OCI-LY1 (cell line): ENCODE measurements at regions not wholly inside any gene's neighbourhood (a gene's known extent, or its start where the extent isn't known, plus 50 kb on each side); places are given as distances from the start of the nearest gene placed in this dataset.

Experiments
- H2AFZ ChIP-seq: fragments of 200-600 bp; sonication (generic), shearing (Covaris generic); 2 replicates; pipeline ENCODE4 v1.6.0; 2014; ENCODE audit warnings: antibody characterized with exemption, mild to moderate bottlenecking, low read length
- H3F3A ChIP-seq: fragments of 200-600 bp; sonication (generic), shearing (Covaris generic); 2 replicates; pipeline ENCODE4 v1.6.0; 2014; ENCODE audit warnings: mild to moderate bottlenecking, antibody characterized with exemption, low read length, moderate library complexity; ENCODE audit not compliant: insufficient read depth
- H3K27ac ChIP-seq: fragments of 200-600 bp; sonication (generic); 2 replicates; pipeline ENCODE4 v1.5.1; 2014; ENCODE audit warnings: low read length, mixed run types, mild to moderate bottlenecking, low read depth; ENCODE audit not compliant: poor library complexity, severe bottlenecking
- H3K27me3 ChIP-seq: fragments of 200-600 bp; sonication (generic); 2 replicates; pipeline ENCODE4 v1.6.0; 2014; ENCODE audit warnings: antibody characterized with exemption, mild to moderate bottlenecking, low read length, moderate library complexity; ENCODE audit not compliant: insufficient read depth
- H3K36me3 ChIP-seq: fragments of 200-600 bp; sonication (generic); 2 replicates; pipeline ENCODE4 v1.6.1; 2014; ENCODE audit warnings: mild to moderate bottlenecking, antibody characterized with exemption, low read length, moderate library complexity, mixed read lengths; ENCODE audit not compliant: insufficient read depth
- H3K4me1 ChIP-seq: fragments of 200-600 bp; sonication (generic); 2 replicates; pipeline ENCODE4 v1.5.1; 2014; ENCODE audit warnings: mild to moderate bottlenecking, low read length, moderate library complexity; ENCODE audit not compliant: insufficient read depth, severe bottlenecking
- H3K4me2 ChIP-seq: fragments of 200-600 bp; sonication (generic), shearing (Covaris generic); 2 replicates; pipeline ENCODE4 v1.6.1; 2014; ENCODE audit warnings: low read length
- H3K4me3 ChIP-seq: fragments of 200-600 bp; sonication (generic); 2 replicates; pipeline ENCODE4 v1.5.1; 2014; ENCODE audit warnings: low read length, low read depth, mild to moderate bottlenecking, mixed read lengths; ENCODE audit not compliant: poor library complexity, severe bottlenecking
- H3K79me2 ChIP-seq: fragments of 200-600 bp; shearing (Covaris generic); 2 replicates; pipeline ENCODE4 v1.6.1; 2016; ENCODE audit warnings: mixed run types, low read length, mixed read lengths; ENCODE audit not compliant: insufficient read depth
- H3K9ac ChIP-seq: fragments of 200-600 bp; sonication (generic), shearing (Covaris generic); 2 replicates; pipeline ENCODE4 v1.6.1; 2014; ENCODE audit warnings: mild to moderate bottlenecking, low read length, mixed read lengths
- H3K9me2 ChIP-seq: fragments of 200-600 bp; sonication (generic), shearing (Covaris generic); 2 replicates; pipeline ENCODE4 v1.6.1; 2014; ENCODE audit warnings: low read depth, mild to moderate bottlenecking, low read length, mixed read lengths
- H3K9me3 ChIP-seq: fragments of 200-600 bp; shearing (Covaris generic); 2 replicates; pipeline ENCODE4 v1.6.1; 2014; ENCODE audit warnings: low read length, mixed read lengths
- H4K20me1 ChIP-seq: fragments of 200-600 bp; sonication (generic), shearing (Covaris generic); 2 replicates; pipeline ENCODE4 v1.6.0; 2016; ENCODE audit warnings: mild to moderate bottlenecking, low read length; ENCODE audit not compliant: insufficient read depth
- CTCF ChIP-seq: fragments of 200-600 bp; sonication (generic), shearing (Covaris generic); IDR thresholded peaks from 2 replicates; pipeline ENCODE4 v1.5.1; 2017; ENCODE audit warnings: mild to moderate bottlenecking, antibody characterized with exemption, low read length, moderate library complexity, mixed read lengths
- EZH2 ChIP-seq: fragments of 200-600 bp; sonication (generic), shearing (Covaris generic); IDR thresholded peaks from 2 replicates; pipeline ENCODE4 v1.8.0; 2017; ENCODE audit warnings: borderline replicate concordance, mixed run types, mild to moderate bottlenecking, antibody characterized with exemption, low read length, moderate library complexity, mixed read lengths

- no peak overlapping the region for H2AFZ ChIP-seq
These were observed 595.4 kb downstream of the SLC16A7 start for GRCh38 chr12:60191271-60191670.

GRCh38 chr12:60191676-60192359 is 596.0 kb downstream of the SLC16A7 start:
- no peak overlapping the region for H3K9ac ChIP-seq
- no peak overlapping the region for H3K4me3 ChIP-seq
- H3K79me2 ChIP-seq = no peaks in the 10 kb centered on the region
- TF ChIP-seq CTCF = no peak
- no peak for TF ChIP-seq EZH2
- H3F3A ChIP-seq = no peaks in the 10 kb centered on the region
- no peak overlapping the region for H3K27ac ChIP-seq
- H3K4me2 ChIP-seq = no peak overlapping the region
- no peaks in the 10 kb centered on the region for H3K9me2 ChIP-seq
- no peaks in the 10 kb centered on the region for H3K9me3 ChIP-seq
- no peaks in the 10 kb centered on the region for H4K20me1 ChIP-seq
- H3K36me3 ChIP-seq = no peaks in the 10 kb centered on the region
- H3K27me3 ChIP-seq = no peaks in the 10 kb centered on the region
- no peaks in the 10 kb centered on the region for H3K4me1 ChIP-seq
- H2AFZ ChIP-seq = no peak overlapping the region

More at GRCh38 chr12:60191271-60191670, 595.4 kb downstream of the SLC16A7 start:
- Histone ChIP-seq H3K36me3 (no peaks in the 10 kb centered on the region), H3K79me2 (no peaks in the 10 kb centered on the region), H3K27me3 (no peaks in the 10 kb centered on the region), H4K20me1 (no peaks in the 10 kb centered on the region), H3K9me3 (no peaks in the 10 kb centered on the region), H3K4me3 (no peak overlapping the region), H3F3A (no peaks in the 10 kb centered on the region), H3K9ac (no peak overlapping the region), H3K4me1 (no peaks in the 10 kb centered on the region), H3K4me2 (no peak overlapping the region), H3K27ac (no peak overlapping the region), H3K9me2 (no peaks in the 10 kb centered on the region)
- TF ChIP-seq EZH2 = no peak
- no peak for TF ChIP-seq CTCF

GRCh38 chr12:60194678-60195077 is 598.8 kb downstream of the SLC16A7 start:
- no peak overlapping the region for H2AFZ ChIP-seq

More at GRCh38 chr12:60194678-60195077, 598.8 kb downstream of the SLC16A7 start:
- Histone ChIP-seq H3K4me2 (no peak overlapping the region), H3K4me1 (no peaks in the 10 kb centered on the region), H3K27me3 (no peaks in the 10 kb centered on the region), H3F3A (no peaks in the 10 kb centered on the region), H3K27ac (no peak overlapping the region), H3K36me3 (no peaks in the 10 kb centered on the region), H4K20me1 (no peaks in the 10 kb centered on the region), H3K79me2 (no peaks in the 10 kb centered on the region), H3K9ac (no peak overlapping the region), H3K9me3 (no peaks in the 10 kb centered on the region), H3K9me2 (no peaks in the 10 kb centered on the region), H3K4me3 (no peak overlapping the region)
- no peak for TF ChIP-seq CTCF
